Activated naive CD8-positive, alpha-beta T cell treated with anti-CD3 and anti-CD28 coated beads, Interleukin-2, amount 10 ng/mL, durations not matched to agents 7 days and 5 days (primary cell): ENCODE measurements at regions not wholly inside any gene's neighbourhood (a gene's known extent, or its start where the extent isn't known, plus 50 kb on each side); places are given as distances from the start of the nearest gene placed in this dataset.

Experiments used
- ATAC-seq: fragments of 150-1000 bp; cut with Tn5 transposase; one replicate; pipeline ENCODE4 v1.10.0; 2021; ENCODE audit warnings: low read depth, moderate library complexity
- POLR2A ChIA-PET: fragments of 350-600 bp; sonication (Branson Sonifier 250); formaldehyde crosslinking; loops from one replicate; lab custom pipeline; 2021; ENCODE audit warnings: antibody characterized with exemption; lab: Charles Lee
- DNase-seq: peaks from one replicate; pipeline ENCODE4 v3.0.0; 2021
- H3K27ac Mint-ChIP-seq: one replicate; pipeline ENCODE4 v1.8.0; 2022; ENCODE audit warnings: mild to moderate bottlenecking, mixed read lengths
- H3K27me3 Mint-ChIP-seq: one replicate; pipeline ENCODE4 v1.8.0; 2022; ENCODE audit warnings: mild to moderate bottlenecking, moderate library complexity, mixed read lengths
- H3K36me3 Mint-ChIP-seq: one replicate; pipeline ENCODE4 v1.8.0; 2021; ENCODE audit warnings: mild to moderate bottlenecking, mixed read lengths
- H3K4me1 Mint-ChIP-seq: one replicate; pipeline ENCODE4 v1.8.0; 2021; ENCODE audit warnings: mixed read lengths
- H3K4me3 Mint-ChIP-seq: one replicate; pipeline ENCODE4 v1.8.0; 2022; ENCODE audit warnings: mild to moderate bottlenecking, moderate library complexity, mixed read lengths
- H3K9me3 Mint-ChIP-seq: one replicate; pipeline ENCODE4 v1.8.0; 2021; ENCODE audit warnings: mixed read lengths

DNA sequence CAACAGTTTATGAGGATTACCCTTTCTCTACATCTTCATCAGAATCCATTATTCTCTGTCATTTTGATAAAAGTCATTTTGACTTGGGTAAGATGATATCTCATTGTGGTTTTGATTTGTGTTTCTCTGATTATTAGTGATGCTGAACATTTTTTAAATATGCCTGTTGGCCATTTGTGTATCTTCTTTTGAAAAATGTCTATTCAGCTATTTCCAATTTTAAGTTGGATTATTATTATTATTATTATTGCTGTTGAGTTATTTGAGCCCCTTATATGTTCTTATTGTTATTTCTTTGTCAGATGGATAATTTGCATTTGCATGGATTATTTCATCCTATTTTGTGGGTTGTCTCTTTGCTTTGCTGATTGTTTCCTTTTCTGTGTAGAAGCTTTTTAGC, 421.2 kb upstream of the LMCD1 start:
- Mint-ChIP-seq H3K4me1 (no peaks in the 10 kb centered on the region), H3K36me3 (no peaks in the 10 kb centered on the region), H3K27me3 (no peaks in the 10 kb centered on the region), H3K27ac (no peak overlapping the region), H3K9me3 (peaks cover 3% of the 10 kb centered on the region), H3K4me3 (no peak overlapping the region)
- POLR2A ChIA-PET = no interaction called here
- ATAC-seq (no peak), DNase-seq (no peak)

DNA sequence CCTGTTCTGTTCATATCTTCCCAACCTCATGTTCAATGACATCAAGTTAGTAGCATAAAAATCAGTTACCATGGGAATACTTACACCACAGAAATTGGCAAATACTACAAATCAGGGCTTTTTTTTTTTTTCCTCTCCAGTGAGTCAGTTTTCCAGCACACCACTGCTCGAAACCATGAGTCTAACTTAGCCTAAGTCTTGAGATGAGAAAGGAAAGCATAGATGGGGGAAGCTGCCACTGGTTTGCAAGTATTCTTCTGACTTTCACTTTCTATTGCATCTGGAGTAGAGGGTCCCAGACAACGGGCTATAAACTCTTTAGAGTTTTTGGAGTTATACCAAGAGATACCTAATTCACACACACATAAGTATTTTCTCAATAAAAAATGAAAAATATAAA, 416.1 kb upstream of the LMCD1 start:
- ATAC-seq (no peak), DNase-seq (no peak)
- no peak overlapping the region for H3K4me3 Mint-ChIP-seq
- POLR2A ChIA-PET = no interaction called here
- peaks cover 3% of the 10 kb centered on the region for H3K9me3 Mint-ChIP-seq
- H3K27ac Mint-ChIP-seq = no peak overlapping the region
- H3K27me3 Mint-ChIP-seq = no peaks in the 10 kb centered on the region
- no peaks in the 10 kb centered on the region for H3K4me1 Mint-ChIP-seq
- H3K36me3 Mint-ChIP-seq = no peaks in the 10 kb centered on the region

DNA sequence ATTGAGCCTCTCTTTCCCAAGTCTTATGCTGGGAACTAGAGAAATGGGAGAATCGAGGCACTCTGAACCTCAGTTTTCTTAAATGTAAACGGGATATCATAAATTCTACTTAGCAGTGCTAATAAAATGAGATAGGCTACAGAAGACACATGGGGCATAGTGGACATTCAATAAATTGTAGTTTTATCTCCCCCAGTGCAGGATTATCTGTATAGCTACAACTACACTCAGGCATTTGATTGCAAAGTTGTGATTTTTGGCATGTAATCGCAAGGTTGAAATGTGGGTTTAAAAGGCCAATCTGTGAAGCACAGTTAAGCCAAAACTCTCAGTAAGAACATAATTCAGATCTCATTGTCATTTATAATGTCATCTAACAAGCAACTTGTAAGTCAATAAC, 413.7 kb upstream of the LMCD1 start:
- no peak overlapping the region for H3K27ac Mint-ChIP-seq
- no peaks in the 10 kb centered on the region for H3K36me3 Mint-ChIP-seq
- no peaks in the 10 kb centered on the region for H3K27me3 Mint-ChIP-seq
- H3K4me3 Mint-ChIP-seq = no peak overlapping the region
- peaks cover 3% of the 10 kb centered on the region for H3K9me3 Mint-ChIP-seq
- DNase-seq (no peak), ATAC-seq (no peak)
- POLR2A ChIA-PET = no interaction called here
- no peaks in the 10 kb centered on the region for H3K4me1 Mint-ChIP-seq

DNA sequence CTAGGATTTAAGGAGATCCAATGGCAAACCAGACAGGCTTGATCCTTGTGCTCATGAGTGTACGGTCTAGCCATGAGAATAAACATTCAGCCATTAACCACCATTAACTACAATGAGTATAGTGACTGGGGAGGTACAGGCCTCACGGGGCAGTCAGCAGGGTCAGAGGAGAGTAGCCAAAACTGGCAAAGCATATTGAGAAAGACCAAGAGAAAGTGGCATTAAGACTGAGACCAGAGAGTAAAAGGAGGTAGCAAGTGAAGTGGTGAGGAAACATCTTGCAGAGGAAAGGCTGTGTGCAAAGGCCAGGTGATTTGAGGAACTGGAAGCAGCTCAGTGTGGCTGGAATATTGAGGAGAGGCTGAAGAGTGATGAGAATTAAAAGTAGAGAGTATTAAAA, 407.2 kb upstream of the LMCD1 start:
- DNase-seq = no peak
- no peak for ATAC-seq
- H3K36me3 Mint-ChIP-seq = no peaks in the 10 kb centered on the region

DNA sequence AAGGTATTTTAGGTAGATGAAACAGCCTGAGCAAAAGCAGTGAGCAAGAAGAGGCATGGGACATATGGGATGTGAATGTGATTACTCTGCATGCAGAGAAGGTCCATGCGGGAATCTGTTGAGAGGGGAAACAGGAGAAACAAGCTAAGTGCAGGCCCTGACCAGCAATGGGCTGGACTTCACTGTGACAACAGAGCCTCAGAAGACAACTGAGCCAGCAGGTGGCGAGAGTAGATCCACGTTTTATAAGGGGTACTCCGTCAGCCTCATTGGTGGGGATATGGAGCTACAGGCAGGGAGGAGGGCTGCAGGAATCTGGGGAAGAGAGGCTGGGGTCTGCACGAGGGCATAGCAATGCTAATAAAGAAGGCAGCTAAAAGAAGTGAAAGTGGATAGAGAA, 405.9 kb upstream of the LMCD1 start:
- H3K36me3 Mint-ChIP-seq = no peaks in the 10 kb centered on the region
- H3K27ac Mint-ChIP-seq = no peak overlapping the region
- H3K27me3 Mint-ChIP-seq = no peaks in the 10 kb centered on the region

More for the DNA sequence above, 407.2 kb upstream of the LMCD1 start:
- Mint-ChIP-seq H3K27ac (no peak overlapping the region), H3K27me3 (no peaks in the 10 kb centered on the region), H3K4me1 (no peaks in the 10 kb centered on the region), H3K4me3 (no peak overlapping the region), H3K9me3 (no peaks in the 10 kb centered on the region)
- POLR2A ChIA-PET = no interaction called here

DNA sequence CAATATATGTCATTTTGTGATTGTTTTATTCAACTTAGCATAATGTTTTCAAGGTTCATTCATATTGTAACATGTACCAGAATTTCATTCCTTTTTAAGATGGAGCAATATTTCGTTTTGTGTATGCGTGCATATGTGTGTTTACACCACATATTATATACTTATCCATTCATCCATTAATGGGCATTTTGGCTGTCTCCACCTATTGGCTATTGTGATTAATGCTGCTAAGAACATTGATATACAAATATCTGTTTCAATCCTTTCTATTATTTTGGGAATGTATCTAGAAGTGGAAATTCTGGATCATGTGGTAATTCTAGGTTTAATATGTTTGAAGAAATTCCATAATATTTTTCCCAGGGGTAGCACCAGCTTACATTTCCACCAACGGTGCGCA, 403.9 kb upstream of the LMCD1 start:
- no peaks in the 10 kb centered on the region for H3K27me3 Mint-ChIP-seq
- no peaks in the 10 kb centered on the region for H3K36me3 Mint-ChIP-seq
- no peak overlapping the region for H3K27ac Mint-ChIP-seq
- no peak overlapping the region for H3K4me3 Mint-ChIP-seq
- ATAC-seq (no peak), DNase-seq (no peak)
- POLR2A ChIA-PET = no interaction called here
- no peaks in the 10 kb centered on the region for H3K4me1 Mint-ChIP-seq
- peaks cover 1% of the 10 kb centered on the region for H3K9me3 Mint-ChIP-seq

More for the DNA sequence above, 405.9 kb upstream of the LMCD1 start:
- POLR2A ChIA-PET = no interaction called here
- no peaks in the 10 kb centered on the region for H3K4me1 Mint-ChIP-seq
- ATAC-seq = no peak
- no peak for DNase-seq
- no peaks in the 10 kb centered on the region for H3K9me3 Mint-ChIP-seq
- H3K4me3 Mint-ChIP-seq = no peak overlapping the region

DNA sequence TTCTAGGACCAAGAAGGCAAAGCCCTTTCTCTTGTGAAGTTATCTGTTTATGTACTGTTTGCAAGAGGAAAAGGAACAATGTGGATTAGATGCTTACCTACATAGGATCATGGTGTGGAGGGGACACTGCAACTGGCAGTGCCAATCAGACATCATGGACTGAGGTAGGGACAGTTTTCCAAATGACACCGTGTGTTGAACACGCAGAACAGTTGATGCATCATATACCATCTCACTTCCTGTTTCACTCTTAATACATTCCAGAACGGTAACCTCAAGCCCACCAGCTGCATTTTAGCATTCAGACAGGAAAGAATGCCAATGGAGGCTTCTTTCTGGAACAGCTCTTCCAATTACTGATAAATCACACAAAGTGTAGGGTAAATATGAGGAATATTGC, 397.7 kb upstream of the LMCD1 start:
- Mint-ChIP-seq H3K27ac (no peak overlapping the region), H3K27me3 (no peaks in the 10 kb centered on the region), H3K36me3 (no peaks in the 10 kb centered on the region), H3K4me1 (no peaks in the 10 kb centered on the region), H3K9me3 (peaks cover 1% of the 10 kb centered on the region), H3K4me3 (no peak overlapping the region)
- POLR2A ChIA-PET = no interaction called here
- DNase-seq (no peak), ATAC-seq (no peak)

DNA sequence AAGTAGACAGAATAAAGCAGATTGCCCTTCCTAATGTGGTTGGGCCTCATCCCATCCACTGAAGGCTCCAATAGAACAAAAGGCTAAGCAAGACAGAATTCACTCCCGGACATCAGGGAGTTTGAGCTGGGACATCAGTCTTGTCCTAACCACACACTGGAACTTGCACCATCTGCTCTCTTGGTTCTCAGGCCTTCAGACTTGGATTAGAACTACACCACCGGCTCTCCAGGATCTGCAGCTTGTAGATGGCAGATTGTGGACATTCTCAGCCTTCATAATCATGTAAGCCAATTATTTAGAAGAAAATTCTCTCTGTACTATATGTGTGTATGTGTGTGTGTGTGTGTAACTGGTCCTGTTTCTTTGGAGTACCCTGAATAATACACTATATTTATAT, 394.7 kb upstream of the LMCD1 start:
- POLR2A ChIA-PET = no interaction called here
- Mint-ChIP-seq H3K27ac (no peak overlapping the region), H3K4me3 (no peak overlapping the region), H3K4me1 (peaks cover 2% of the 10 kb centered on the region), H3K9me3 (peaks cover 1% of the 10 kb centered on the region), H3K36me3 (no peaks in the 10 kb centered on the region), H3K27me3 (no peaks in the 10 kb centered on the region)
- ATAC-seq (no peak), DNase-seq (no peak)

DNA sequence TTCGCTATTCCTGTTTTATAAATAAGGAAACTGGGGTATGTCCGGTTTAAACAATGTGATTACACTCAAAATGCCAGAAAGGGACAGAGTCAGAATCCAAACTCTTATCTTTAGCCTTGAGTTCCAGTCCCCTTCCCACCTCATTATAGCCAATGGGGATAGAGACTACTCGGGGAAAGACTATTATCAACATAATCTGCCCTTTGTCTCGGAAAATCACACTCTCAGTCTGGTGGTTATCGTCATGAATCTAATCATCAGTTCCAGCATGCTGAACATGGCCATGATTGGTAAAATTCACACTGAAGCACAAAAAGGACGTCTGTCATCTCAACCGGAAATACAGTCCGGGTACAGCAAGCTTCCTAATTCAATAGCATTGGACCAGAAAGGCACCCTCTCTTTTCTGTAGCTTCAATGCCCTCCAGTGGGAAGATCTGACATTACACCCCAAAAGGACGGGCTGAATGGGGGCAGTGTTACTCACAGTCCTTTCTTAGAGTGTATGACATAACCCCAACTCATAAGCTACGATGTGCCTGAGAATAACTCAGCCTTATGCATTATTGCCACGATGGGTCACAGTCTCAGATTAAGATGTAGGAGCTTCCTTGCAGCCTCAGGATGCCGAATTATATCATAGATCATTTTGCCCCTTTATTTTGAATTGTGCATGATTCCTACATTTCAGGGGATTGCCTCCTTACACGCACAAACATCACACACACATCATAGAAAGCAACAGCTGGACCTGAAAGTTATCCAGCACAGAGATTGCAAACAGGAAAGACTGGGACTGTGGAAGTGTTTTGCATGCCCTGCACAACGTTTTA, 390.4 kb upstream of the LMCD1 start:
- H3K4me1 Mint-ChIP-seq = peaks cover 2% of the 10 kb centered on the region
- peak overlapping the region; percentile 64 for H3K4me3 Mint-ChIP-seq

DNA sequence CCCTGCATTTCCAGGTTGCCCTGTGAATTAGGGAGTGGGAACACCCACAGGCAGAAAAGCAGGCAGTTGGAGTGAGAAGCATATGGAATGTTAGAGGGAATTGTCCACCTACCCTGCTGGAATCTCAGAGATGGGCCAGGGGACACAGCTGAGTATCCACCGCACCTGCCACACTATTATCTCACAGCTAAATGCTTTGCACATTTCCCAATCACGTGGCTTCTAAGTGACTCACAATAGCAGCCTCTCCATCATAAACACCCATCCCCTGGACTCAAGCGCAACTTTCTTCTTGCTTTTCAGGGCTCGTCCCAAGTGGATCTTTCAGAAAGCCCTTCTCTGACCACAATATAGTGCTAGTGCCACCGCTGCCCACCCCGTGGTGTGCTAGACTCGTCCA, 389.0 kb upstream of the LMCD1 start:
- Mint-ChIP-seq H3K9me3 (no peaks in the 10 kb centered on the region), H3K4me1 (peaks cover 2% of the 10 kb centered on the region), H3K4me3 (no peak overlapping the region), H3K27me3 (no peaks in the 10 kb centered on the region), H3K36me3 (no peaks in the 10 kb centered on the region), H3K27ac (no peak overlapping the region)
- POLR2A ChIA-PET = no interaction called here
- DNase-seq = no peak
- ATAC-seq = no peak

More for the DNA sequence above, 390.4 kb upstream of the LMCD1 start:
- H3K27ac Mint-ChIP-seq = no peak overlapping the region
- no peaks in the 10 kb centered on the region for H3K27me3 Mint-ChIP-seq
- H3K9me3 Mint-ChIP-seq = no peaks in the 10 kb centered on the region
- no peaks in the 10 kb centered on the region for H3K36me3 Mint-ChIP-seq
- POLR2A ChIA-PET = no interaction called here
- DNase-seq = no peak
- peak; percentile 84 for ATAC-seq

DNA sequence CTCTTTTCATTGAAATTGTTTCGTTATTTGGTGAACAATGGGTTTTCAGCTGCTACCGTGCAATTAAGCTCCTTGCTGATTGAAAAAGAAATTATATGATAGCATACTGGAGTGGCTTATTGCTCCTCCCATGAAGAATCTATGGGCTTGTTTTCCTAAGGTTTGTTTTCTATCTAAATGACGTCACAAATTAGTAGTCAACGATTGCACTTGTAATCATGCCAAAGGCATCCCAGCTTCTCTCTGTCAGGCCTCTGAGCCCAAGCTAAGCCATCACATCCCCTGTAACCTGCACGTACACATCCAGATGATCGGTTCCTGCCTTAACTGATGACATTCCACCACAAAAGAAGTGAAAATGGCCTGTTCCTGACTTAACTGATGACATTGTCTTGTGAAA, 388.0 kb upstream of the LMCD1 start:
- Mint-ChIP-seq H3K27me3 (no peaks in the 10 kb centered on the region), H3K27ac (no peak overlapping the region), H3K4me1 (peaks cover 2% of the 10 kb centered on the region), H3K4me3 (no peak overlapping the region), H3K36me3 (no peaks in the 10 kb centered on the region), H3K9me3 (no peaks in the 10 kb centered on the region)
- no peak for ATAC-seq
- POLR2A ChIA-PET = no interaction called here
- no peak for DNase-seq

DNA sequence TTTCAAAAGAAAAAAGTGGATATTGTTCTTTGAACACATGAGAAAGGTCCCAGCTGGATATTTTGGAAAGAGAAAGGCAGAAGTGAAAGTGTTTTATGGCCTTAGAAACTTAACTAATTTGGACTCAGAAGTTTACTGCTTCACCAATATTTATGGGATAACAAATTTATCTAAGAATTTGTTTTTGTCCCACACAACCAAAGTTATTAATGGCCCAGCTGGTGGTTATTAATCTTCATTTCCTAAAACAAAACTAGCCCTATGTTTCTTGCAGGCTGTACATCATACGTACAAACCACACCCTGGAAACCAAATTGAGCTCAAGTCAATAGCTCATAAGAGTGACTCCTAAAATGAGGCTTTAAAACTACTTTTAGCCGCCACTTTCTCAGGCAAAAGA, 372.9 kb upstream of the LMCD1 start:
- Mint-ChIP-seq H3K4me3 (no peak overlapping the region), H3K4me1 (no peaks in the 10 kb centered on the region), H3K36me3 (no peaks in the 10 kb centered on the region), H3K27ac (no peak overlapping the region), H3K9me3 (no peaks in the 10 kb centered on the region), H3K27me3 (peaks cover 4% of the 10 kb centered on the region)
- POLR2A ChIA-PET = no interaction called here
- ATAC-seq (no peak), DNase-seq (no peak)

DNA sequence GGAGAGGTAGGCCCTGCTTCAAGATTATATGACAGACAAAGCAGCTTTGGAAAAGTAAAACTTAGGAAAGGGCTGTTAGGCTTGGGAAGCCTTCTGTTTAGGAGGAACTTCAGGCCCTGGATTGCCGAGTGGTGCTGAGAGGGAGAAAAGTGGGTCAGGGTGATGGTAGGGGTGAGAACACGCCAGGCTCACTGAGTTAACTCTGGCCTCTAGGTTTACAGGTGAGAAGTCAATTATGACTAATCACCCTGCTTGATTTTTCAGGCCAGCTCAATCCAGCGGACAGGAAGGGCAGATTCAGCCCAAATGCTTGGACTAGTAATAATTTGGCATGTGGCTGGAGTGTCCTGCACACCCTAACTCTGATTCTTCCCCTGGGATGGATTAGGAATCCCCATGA, 365.1 kb upstream of the LMCD1 start:
- no peak for DNase-seq
- Mint-ChIP-seq H3K4me1 (no peaks in the 10 kb centered on the region), H3K36me3 (no peaks in the 10 kb centered on the region), H3K9me3 (no peaks in the 10 kb centered on the region), H3K27ac (no peak overlapping the region), H3K4me3 (no peak overlapping the region), H3K27me3 (no peaks in the 10 kb centered on the region)
- ATAC-seq = no peak
- POLR2A ChIA-PET = no interaction called here

DNA sequence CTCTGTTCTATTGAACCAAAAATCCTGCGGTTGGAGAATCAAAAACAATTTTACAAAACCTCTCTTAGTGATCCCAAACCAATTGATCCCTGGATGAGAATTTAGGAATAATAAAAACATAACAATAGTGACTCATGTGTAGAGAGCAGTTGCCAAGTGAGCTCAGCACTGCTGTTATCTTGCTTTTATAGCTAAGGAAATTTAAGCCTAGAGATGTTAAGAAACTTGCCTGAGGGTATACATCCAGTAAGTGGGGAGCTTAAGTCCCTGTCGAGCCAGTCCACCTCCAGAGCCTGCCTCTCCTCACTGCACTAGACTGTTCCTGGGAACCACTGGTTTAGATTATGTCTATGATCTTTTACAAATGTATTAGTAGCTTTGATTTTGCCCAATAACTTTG, 358.4 kb upstream of the LMCD1 start:
- Mint-ChIP-seq H3K9me3 (no peaks in the 10 kb centered on the region), H3K36me3 (no peaks in the 10 kb centered on the region), H3K4me3 (no peak overlapping the region), H3K4me1 (no peaks in the 10 kb centered on the region), H3K27me3 (peaks cover 4% of the 10 kb centered on the region), H3K27ac (no peak overlapping the region)
- ATAC-seq (no peak), DNase-seq (no peak)
- POLR2A ChIA-PET = no interaction called here
